Fibroblast of lung (primary cell): ENCODE measurements at regions not wholly inside any gene's neighbourhood (a gene's known extent, or its start where the extent isn't known, plus 50 kb on each side); places are given as distances from the start of the nearest gene placed in this dataset.

ENCODE experiments used
- CTCF ChIP-seq, 2 donors: IDR thresholded peaks in 1 of 2; conservative IDR thresholded peaks in 1 of 2; 1 replicate in 1 of 2; 2 replicates in 1 of 2; pipeline ENCODE4 v1.5.1; 2011 to 2012; ENCODE audit warnings: low read length in 2 of 2, control low read depth in 1 of 2, inconsistent platforms in 1 of 2, low read depth in 1 of 2, mild to moderate bottlenecking in 1 of 2
- EZH2 ChIP-seq: IDR thresholded peaks from 2 replicates; pipeline ENCODE4 v1.5.1; 2012; ENCODE audit warnings: low read length, control low read depth, mild to moderate bottlenecking; ENCODE audit errors: missing control alignments

GRCh38 chr2:8219631-8220355 lies 462.1 kb upstream of the ID2 start:
- TF ChIP-seq CTCF (conservative IDR thresholded peaks at IDR 0.05 in 1 of 2, IDR thresholded peaks at IDR 0.05 in 1 of 2; ENCODE audit: low read depth in 1 of 2, low read length in 2 of 2): no peak
- no peak for TF ChIP-seq EZH2
